Heart left ventricle (tissue), 13 donors: ENCODE measurements at regions not wholly inside any gene's neighbourhood (a gene's known extent, or its start where the extent isn't known, plus 50 kb on each side); places are given as distances from the start of the nearest gene placed in this dataset.

Source experiments
- POLR2A ChIP-seq, 2 donors: fragments of 450-650 bp; IDR thresholded peaks; one replicate each; pipeline ENCODE4 v1.6.1; 2017; ENCODE audit warnings: antibody characterized with exemption in 2 of 2, mild to moderate bottlenecking in 2 of 2, moderate library complexity in 2 of 2
- TF ChIP-seq, protein P1 (sequence below), 12 donors: fragments of 200-600 bp; sonication (generic) in 4 of 12; IDR thresholded peaks; one replicate each; pipeline versions ENCODE4 v1.5.0 to v1.8.0; 2018 to 2022; ENCODE audit warnings: antibody characterized with exemption in 12 of 12, mild to moderate bottlenecking in 5 of 12
- donor health status: ischemic (EF 13 %, LVEDD 7.1; RV severe dilation, severe dysfunction).
- donor health status: DM: no; HTN: yes; CAD: no.
- donor health status: DM: no; HTN: no; CAD: no.
- donor health status: ischemic (EF 25% LVEDD 6.9; RV normal size, moderate dysfunction).
- donor health status: ischemic (EF 25% LVEDD 5.7; RV mildly dilated, moderate dysfunction).
- donor health status: ischemic (EF 35%, LVEDD 5.7; RV mildly dilated, moderate dysfunction).
- donor health status: nonischemic (EF 11% LVEDD 7.7; RV severe dilation, severe dysfunction).
- donor health status: DM: yes; HTN: yes; CAD: no.
- donor health status: PGD.
- donor health status: ischemic (EF 29% LVEDD 5.4; RV normal size, mild dysfunction).
- donor health status: nonischemic (EF 23%, LVEDD 6.1; RV moderate dilation, normal function).

DNA sequence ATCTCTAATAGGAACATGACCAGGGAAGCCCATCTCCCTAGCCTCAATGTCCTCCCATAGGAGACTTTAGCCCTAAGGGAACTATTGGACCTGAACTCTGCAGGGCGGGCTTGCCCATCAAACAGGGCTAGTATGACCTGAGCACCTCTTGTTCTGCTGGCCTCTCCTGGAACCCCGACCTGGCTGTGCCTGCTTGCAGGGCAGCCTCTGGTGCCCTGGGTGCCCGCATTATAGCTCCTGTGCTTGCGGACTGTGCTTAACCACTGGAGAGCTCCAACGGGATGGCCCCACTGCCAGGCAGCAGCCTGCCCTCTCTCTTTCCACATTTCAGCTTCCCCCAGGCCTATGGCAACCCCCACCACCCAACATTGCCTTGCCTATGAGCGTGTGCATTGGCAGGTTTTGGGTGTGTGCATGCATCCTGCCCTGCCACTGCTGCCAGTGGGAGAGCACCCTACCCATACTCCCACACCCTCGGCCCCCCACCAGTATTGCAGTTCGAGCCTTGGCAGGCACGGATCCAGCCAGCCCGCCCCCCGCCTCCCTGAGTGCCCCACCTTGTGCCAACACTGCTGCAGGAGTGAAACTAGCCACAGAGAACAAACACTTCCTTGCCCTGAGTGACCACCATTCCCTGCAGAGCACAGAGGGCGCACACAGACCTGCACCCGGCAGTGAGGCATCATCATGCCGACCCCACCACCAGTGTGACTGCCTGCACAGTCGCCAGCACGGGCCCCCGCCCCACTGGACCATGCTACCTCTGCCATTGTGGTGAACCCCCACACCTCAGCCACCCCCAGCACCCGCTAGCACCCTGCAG, 1123.8 kb upstream of the CDH6 start:
- no peak for TF ChIP-seq POLR2A (IDR thresholded peaks at IDR 0.05)
- TF ChIP-seq, protein P1, sequence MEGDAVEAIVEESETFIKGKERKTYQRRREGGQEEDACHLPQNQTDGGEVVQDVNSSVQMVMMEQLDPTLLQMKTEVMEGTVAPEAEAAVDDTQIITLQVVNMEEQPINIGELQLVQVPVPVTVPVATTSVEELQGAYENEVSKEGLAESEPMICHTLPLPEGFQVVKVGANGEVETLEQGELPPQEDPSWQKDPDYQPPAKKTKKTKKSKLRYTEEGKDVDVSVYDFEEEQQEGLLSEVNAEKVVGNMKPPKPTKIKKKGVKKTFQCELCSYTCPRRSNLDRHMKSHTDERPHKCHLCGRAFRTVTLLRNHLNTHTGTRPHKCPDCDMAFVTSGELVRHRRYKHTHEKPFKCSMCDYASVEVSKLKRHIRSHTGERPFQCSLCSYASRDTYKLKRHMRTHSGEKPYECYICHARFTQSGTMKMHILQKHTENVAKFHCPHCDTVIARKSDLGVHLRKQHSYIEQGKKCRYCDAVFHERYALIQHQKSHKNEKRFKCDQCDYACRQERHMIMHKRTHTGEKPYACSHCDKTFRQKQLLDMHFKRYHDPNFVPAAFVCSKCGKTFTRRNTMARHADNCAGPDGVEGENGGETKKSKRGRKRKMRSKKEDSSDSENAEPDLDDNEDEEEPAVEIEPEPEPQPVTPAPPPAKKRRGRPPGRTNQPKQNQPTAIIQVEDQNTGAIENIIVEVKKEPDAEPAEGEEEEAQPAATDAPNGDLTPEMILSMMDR (IDR thresholded peaks at IDR 0.05) = no peak
